ENCODE measurements at regions not wholly inside any gene's neighbourhood (a gene's known extent, or its start where the extent isn't known, plus 50 kb on each side); places are given as distances from the start of the nearest gene placed in this dataset.
"Not testable (repeated sequence)": the region's sequence is repeated elsewhere in the genome, so short reads cannot be mapped to it uniquely, and the experiment has no call there.

DNA sequence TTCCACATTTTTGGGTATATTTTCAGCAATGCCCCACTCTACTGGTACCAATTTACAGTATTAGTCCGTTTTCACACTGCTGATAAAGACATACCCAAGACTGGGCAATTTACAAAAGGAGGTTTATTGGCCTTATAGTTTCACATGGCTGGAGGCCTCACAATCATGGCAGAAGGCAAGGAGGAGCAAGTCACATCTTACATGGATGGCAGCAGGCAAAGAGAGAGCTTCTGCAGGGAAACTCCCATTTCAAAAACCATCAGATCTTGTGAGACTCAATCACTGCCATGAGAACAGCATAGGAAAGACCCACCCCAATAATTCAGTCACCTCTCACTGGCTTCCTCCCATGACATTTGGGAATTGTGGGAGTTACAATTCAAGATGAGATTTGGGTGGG, 722.9 kb downstream of the NTRK3 start:
- H3K9me3 Mint-ChIP-seq = peaks cover 10% of the 10 kb centered on the region
- not testable (repeated sequence) for H3K4me1 Mint-ChIP-seq (ENCODE audit: low read depth); H3K27ac Mint-ChIP-seq; H3K4me3 Mint-ChIP-seq; DNase-seq; H3K36me3 Mint-ChIP-seq (ENCODE audit: low read depth)
- peaks cover 10% of the 10 kb centered on the region for H3K27me3 Mint-ChIP-seq

- no peak overlapping the region for H3K4me3 Mint-ChIP-seq
- H3K36me3 Mint-ChIP-seq (ENCODE audit: low read depth) = no peaks in the 10 kb centered on the region
Observed at GRCh38 chr15:87528873-87529272, 727.7 kb downstream of the NTRK3 start.

DNA sequence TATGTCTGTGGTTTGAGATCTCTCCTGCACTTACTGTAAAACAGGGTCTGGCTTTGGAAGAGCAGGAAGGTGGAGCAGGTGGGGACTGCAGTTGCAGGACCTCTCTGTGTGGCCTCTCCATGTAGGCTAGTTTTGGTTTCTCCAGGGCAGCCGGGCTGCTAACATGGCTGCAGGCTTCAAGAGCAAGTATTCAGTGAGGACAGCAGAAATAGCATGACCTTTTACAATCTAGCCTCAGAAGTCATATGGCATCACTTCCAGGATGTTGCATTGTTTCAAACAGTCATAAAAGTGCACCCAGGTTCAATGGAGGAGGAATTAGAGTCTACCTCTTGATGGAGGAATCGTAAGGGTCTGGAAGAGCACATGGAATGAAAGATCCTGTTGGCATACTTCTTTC, 728.7 kb downstream of the NTRK3 start:
- H3K4me3 Mint-ChIP-seq = no peak overlapping the region
- H3K27me3 Mint-ChIP-seq = no peaks in the 10 kb centered on the region
- no peaks in the 10 kb centered on the region for H3K36me3 Mint-ChIP-seq (ENCODE audit: low read depth)
- peaks cover 5% of the 10 kb centered on the region for H3K9me3 Mint-ChIP-seq
- DNase-seq = no peak
- no peak overlapping the region for H3K27ac Mint-ChIP-seq
- H3K4me1 Mint-ChIP-seq (ENCODE audit: low read depth) = no peaks in the 10 kb centered on the region

More at GRCh38 chr15:87528873-87529272, 727.7 kb downstream of the NTRK3 start:
- Mint-ChIP-seq H3K27me3 (no peaks in the 10 kb centered on the region), H3K27ac (no peak overlapping the region), H3K9me3 (peaks cover 12% of the 10 kb centered on the region), H3K4me1 (ENCODE audit: low read depth) (no peaks in the 10 kb centered on the region)
- no peak for DNase-seq

GRCh38 chr15:87527416-87527815, 729.1 kb downstream of the NTRK3 start:
- H3K4me1 Mint-ChIP-seq (ENCODE audit: low read depth) = no peaks in the 10 kb centered on the region
- H3K9me3 Mint-ChIP-seq = peaks cover 5% of the 10 kb centered on the region
- no peak overlapping the region for H3K27ac Mint-ChIP-seq
- H3K27me3 Mint-ChIP-seq = no peaks in the 10 kb centered on the region
- H3K36me3 Mint-ChIP-seq (ENCODE audit: low read depth) = no peaks in the 10 kb centered on the region
- no peak for DNase-seq
- no peak overlapping the region for H3K4me3 Mint-ChIP-seq

DNA sequence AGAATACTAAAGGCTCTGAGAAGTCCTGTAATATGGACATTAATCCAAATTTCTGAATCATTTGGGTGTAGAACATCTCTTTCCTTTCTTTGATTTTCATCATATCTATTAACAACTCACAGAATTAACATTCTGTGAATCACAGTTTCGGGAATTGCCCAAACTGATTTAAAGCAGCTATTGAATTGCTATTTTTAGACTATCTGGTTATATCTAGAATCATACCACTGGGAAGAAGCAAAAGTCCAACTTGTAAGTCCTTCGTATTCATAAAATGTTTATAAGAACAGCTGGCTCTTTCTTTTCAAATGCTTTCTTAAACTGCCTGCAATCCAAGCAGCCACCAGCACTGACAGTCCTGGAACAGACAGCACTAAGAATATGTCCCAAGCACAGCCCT, 733.0 kb downstream of the NTRK3 start:
- Mint-ChIP-seq H3K36me3 (ENCODE audit: low read depth) (no peaks in the 10 kb centered on the region), H3K4me1 (ENCODE audit: low read depth) (no peaks in the 10 kb centered on the region), H3K27ac (no peak overlapping the region), H3K9me3 (peaks cover 5% of the 10 kb centered on the region), H3K4me3 (no peak overlapping the region), H3K27me3 (no peaks in the 10 kb centered on the region)
- no peak for DNase-seq

DNA sequence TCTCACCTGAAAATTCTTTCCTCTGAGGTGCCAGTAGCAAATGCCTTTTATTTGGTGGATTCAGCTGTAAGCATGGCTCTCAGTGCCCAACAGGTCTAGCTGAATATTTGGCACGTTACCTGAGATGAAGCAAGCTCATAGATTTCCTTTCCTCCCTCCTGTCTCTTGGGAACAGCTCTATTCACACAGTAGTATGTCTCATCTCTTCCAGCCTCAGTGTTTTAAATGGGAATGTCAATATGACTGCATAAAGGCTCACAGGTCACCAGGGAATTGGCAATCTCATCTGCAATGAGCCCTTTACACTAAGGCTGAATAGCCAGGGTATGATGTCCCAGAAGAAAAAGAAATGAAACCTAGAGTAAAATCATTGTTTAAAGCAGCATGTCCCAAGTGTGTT, 733.5 kb downstream of the NTRK3 start:
- no peak overlapping the region for H3K4me3 Mint-ChIP-seq
- H3K4me1 Mint-ChIP-seq (ENCODE audit: low read depth) = no peaks in the 10 kb centered on the region
- H3K27ac Mint-ChIP-seq = no peak overlapping the region
- no peaks in the 10 kb centered on the region for H3K27me3 Mint-ChIP-seq
- no peaks in the 10 kb centered on the region for H3K36me3 Mint-ChIP-seq (ENCODE audit: low read depth)
- H3K9me3 Mint-ChIP-seq = peaks cover 5% of the 10 kb centered on the region
- no peak for DNase-seq

GRCh38 chr15:87518957-87519356, 737.6 kb downstream of the NTRK3 start:
- no peak for DNase-seq
- Mint-ChIP-seq H3K36me3 (ENCODE audit: low read depth) (no peaks in the 10 kb centered on the region), H3K4me3 (no peak overlapping the region), H3K4me1 (ENCODE audit: low read depth) (no peaks in the 10 kb centered on the region), H3K27me3 (no peaks in the 10 kb centered on the region), H3K27ac (no peak overlapping the region), H3K9me3 (no peaks in the 10 kb centered on the region)

DNA sequence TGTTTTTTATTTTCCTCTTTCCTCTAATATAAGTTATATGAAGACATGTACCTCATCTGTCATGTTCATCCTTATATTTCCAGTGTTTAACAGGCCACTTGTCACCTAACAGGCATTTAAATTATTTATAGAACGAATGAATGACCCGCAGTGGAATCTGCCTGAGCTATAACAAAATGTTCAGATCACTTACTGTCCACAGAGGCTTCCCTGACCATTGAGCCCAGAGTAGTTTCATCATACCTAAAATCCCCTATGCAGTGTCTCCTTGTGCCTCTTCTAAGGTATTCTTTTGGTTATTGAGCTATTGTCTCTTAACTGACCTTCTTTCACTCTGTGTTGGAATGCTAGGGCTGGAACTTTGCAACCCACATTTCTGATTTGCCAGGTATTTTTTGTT, 748.5 kb downstream of the NTRK3 start:
- no peak for DNase-seq
- Mint-ChIP-seq H3K36me3 (ENCODE audit: low read depth) (no peaks in the 10 kb centered on the region), H3K4me1 (ENCODE audit: low read depth) (no peaks in the 10 kb centered on the region), H3K27me3 (no peaks in the 10 kb centered on the region), H3K9me3 (no peaks in the 10 kb centered on the region), H3K4me3 (no peak overlapping the region), H3K27ac (no peak overlapping the region)

GRCh38 chr15:87502173-87502572, 754.4 kb downstream of the NTRK3 start:
- H3K4me3 Mint-ChIP-seq = no peak overlapping the region

DNA sequence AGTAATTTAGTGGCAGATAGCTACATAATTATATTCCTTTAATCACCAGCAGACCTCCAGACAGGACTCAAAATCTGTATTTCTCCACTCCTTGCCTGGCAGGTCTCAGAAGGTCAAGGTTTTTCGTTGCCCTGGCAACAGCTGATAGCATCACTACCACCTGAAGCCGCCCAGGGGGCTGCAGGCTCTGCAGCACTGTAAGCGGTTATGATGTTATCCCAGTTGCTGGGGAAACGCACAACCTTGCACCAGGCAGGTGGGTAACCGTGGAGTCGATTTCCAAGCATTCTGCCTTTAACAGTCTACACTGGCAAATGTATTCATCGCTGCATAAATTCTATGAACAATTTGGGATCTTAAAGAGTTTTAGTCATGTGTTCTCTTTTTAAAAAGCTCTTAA, 756.3 kb downstream of the NTRK3 start:
- no peak for DNase-seq
- Mint-ChIP-seq H3K4me3 (no peak overlapping the region), H3K4me1 (ENCODE audit: low read depth) (no peaks in the 10 kb centered on the region), H3K27me3 (no peaks in the 10 kb centered on the region), H3K36me3 (ENCODE audit: low read depth) (no peaks in the 10 kb centered on the region), H3K27ac (no peak overlapping the region), H3K9me3 (no peaks in the 10 kb centered on the region)

More at GRCh38 chr15:87502173-87502572, 754.4 kb downstream of the NTRK3 start:
- no peaks in the 10 kb centered on the region for H3K36me3 Mint-ChIP-seq (ENCODE audit: low read depth)
- no peak for DNase-seq
- H3K4me1 Mint-ChIP-seq (ENCODE audit: low read depth) = no peaks in the 10 kb centered on the region
- no peaks in the 10 kb centered on the region for H3K27me3 Mint-ChIP-seq
- no peak overlapping the region for H3K27ac Mint-ChIP-seq
- no peaks in the 10 kb centered on the region for H3K9me3 Mint-ChIP-seq

DNA sequence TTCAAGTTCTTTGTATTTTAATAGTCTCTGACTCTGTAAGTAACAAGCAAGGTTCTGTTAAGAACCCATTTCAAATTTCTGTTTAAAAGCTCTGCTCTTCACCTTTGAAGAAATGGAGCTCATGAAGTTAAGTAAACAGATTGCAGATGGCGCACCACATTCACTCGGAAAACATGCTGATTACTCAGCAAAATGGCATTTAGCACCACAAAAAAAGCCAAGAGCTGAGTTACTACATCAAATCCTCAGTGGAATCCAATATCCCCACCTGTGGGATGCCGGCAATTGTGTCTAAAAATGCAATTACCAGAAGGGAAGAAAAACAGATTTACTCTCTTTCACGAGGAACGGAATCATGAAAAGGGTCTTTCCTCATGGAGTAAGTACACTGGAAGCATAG, 758.0 kb downstream of the NTRK3 start:
- no peak for DNase-seq
- no peak overlapping the region for H3K4me3 Mint-ChIP-seq
- no peaks in the 10 kb centered on the region for H3K4me1 Mint-ChIP-seq (ENCODE audit: low read depth)

DNA sequence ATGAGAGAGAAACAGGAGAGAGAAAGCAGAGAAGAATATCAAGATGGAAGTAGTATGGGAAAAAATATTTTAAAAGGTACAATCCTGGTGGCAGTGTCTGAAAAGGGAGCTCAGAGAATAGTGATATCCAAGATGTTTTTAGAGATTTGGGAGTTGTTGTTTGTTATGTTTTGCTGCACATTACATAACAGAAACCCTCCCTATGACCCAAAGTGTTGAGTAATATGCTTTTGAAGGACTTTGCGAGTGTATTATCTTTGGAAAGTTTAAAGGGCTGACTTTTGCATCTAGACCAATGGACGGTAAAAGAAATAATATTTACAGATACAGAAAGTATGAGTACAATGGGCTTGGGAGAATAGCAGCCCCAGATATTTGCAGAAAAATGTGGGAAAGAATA, 759.7 kb downstream of the NTRK3 start:
- Mint-ChIP-seq H3K4me3 (no peak overlapping the region), H3K27me3 (peaks cover 4% of the 10 kb centered on the region), H3K9me3 (no peaks in the 10 kb centered on the region), H3K36me3 (ENCODE audit: low read depth) (no peaks in the 10 kb centered on the region), H3K27ac (no peak overlapping the region), H3K4me1 (ENCODE audit: low read depth) (no peaks in the 10 kb centered on the region)
- no peak for DNase-seq

More for the DNA sequence above, 758.0 kb downstream of the NTRK3 start:
- Mint-ChIP-seq H3K27ac (no peak overlapping the region), H3K27me3 (no peaks in the 10 kb centered on the region), H3K9me3 (no peaks in the 10 kb centered on the region), H3K36me3 (ENCODE audit: low read depth) (no peaks in the 10 kb centered on the region)

DNA sequence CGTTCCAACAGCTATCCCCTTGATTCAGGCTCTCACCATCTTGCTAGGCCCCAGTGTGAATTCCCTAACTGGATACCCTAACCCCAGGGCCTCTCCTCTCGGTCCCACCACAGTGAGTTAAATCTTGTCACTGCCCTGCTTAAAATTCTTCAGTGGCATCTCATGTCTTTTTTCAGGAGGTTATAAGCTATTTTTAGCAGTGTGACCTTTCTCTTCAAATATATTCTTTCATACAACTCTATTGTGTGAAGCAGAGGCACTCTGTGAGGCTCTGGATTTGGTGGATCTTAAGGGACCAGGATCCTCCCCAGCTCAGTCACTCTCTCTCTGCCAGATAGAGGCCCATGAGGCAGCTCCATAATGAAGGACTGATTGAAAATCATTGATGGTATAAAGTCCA, 760.4 kb downstream of the NTRK3 start:
- H3K36me3 Mint-ChIP-seq (ENCODE audit: low read depth) = no peaks in the 10 kb centered on the region
- peaks cover 4% of the 10 kb centered on the region for H3K27me3 Mint-ChIP-seq

DNA sequence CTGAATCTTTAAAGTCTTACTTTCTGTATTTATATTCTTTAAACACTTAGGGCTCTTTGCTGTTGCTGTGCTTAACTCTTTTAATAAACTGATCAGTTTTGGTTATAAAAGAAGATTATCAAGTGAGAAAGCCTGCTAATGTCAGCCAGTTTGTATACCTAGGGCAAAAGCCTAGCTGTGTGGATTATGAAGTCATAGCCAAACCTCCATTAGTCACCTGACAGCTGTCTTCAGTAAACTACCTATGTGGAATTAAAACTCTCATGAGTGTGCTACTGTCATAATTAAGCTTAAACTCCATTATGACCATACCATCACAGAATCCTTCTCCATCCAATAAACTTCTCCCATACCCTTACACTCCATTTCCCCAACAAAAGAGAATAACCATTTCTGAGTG, 762.7 kb downstream of the NTRK3 start:
- no peaks in the 10 kb centered on the region for H3K9me3 Mint-ChIP-seq
- H3K27me3 Mint-ChIP-seq = peaks cover 4% of the 10 kb centered on the region
- H3K4me1 Mint-ChIP-seq (ENCODE audit: low read depth) = no peaks in the 10 kb centered on the region

More for the DNA sequence above, 760.4 kb downstream of the NTRK3 start:
- Mint-ChIP-seq H3K4me1 (ENCODE audit: low read depth) (no peaks in the 10 kb centered on the region), H3K4me3 (no peak overlapping the region), H3K9me3 (no peaks in the 10 kb centered on the region), H3K27ac (no peak overlapping the region)
- DNase-seq = no peak

GRCh38 chr15:87492321-87492720, 764.2 kb downstream of the NTRK3 start:
- DNase-seq = no peak
- Mint-ChIP-seq H3K9me3 (no peaks in the 10 kb centered on the region), H3K27me3 (peaks cover 4% of the 10 kb centered on the region), H3K4me3 (no peak overlapping the region), H3K27ac (no peak overlapping the region), H3K4me1 (ENCODE audit: low read depth) (no peaks in the 10 kb centered on the region), H3K36me3 (ENCODE audit: low read depth) (no peaks in the 10 kb centered on the region)

More for the DNA sequence above, 762.7 kb downstream of the NTRK3 start:
- H3K27ac Mint-ChIP-seq = no peak overlapping the region
- no peak overlapping the region for H3K4me3 Mint-ChIP-seq
- no peak for DNase-seq
- no peaks in the 10 kb centered on the region for H3K36me3 Mint-ChIP-seq (ENCODE audit: low read depth)

DNA sequence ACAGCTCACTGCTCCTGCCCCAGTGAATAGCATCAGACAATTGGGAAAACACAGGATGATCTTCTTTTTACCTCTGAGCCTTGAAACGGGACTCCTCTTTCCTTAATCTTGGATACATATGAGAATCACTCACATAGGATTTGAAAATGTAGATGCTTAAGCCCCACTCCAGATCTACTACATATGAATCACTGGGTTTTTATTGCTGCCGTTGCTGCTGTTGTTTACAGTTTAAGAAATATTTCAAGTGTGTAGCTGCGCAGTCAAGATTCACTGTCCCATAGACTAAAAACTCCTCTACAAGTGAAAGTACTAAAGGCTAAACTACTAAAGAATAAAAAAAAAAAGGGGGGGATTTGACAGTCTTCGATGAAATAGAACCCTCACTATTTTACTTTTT, 765.9 kb downstream of the NTRK3 start:
- H3K9me3 Mint-ChIP-seq = no peaks in the 10 kb centered on the region
- DNase-seq = no peak

More for the DNA sequence above, 765.9 kb downstream of the NTRK3 start:
- no peak overlapping the region for H3K4me3 Mint-ChIP-seq
- no peaks in the 10 kb centered on the region for H3K4me1 Mint-ChIP-seq (ENCODE audit: low read depth)
- no peaks in the 10 kb centered on the region for H3K36me3 Mint-ChIP-seq (ENCODE audit: low read depth)
- H3K27ac Mint-ChIP-seq = no peak overlapping the region
- H3K27me3 Mint-ChIP-seq = peaks cover 4% of the 10 kb centered on the region
